Heart right ventricle (tissue), 16 donors: ENCODE measurements at regions not wholly inside any gene's neighbourhood (a gene's known extent, or its start where the extent isn't known, plus 50 kb on each side); places are given as distances from the start of the nearest gene placed in this dataset.

Source experiments
- ATAC-seq, 8 donors: fragments of 200-7000 bp; cut with Tn5 transposase; one replicate each; pipeline ENCODE4 v1.9.1; 2020; ENCODE audit warnings: mild to moderate bottlenecking in 8 of 8, moderate library complexity in 8 of 8, moderate number of reproducible peaks in 1 of 8
- DNase-seq, 2 donors: peaks; one replicate each; pipeline ENCODE4 v3.0.0-alpha.2; 2020
- H3K27ac ChIP-seq, 10 donors: fragments of 200-600 bp; sonication (generic) in 2 of 10; one replicate each; pipeline versions ENCODE4 v1.5.0 to v1.8.0; 2020 to 2022; ENCODE audit warnings: mild to moderate bottlenecking in 3 of 10
- H3K27me3 ChIP-seq, 7 donors: fragments of 200-600 bp; one replicate each; pipeline ENCODE4 v1.8.0; 2021 to 2022; ENCODE audit warnings: mild to moderate bottlenecking in 2 of 7
- H3K36me3 ChIP-seq, 9 donors: fragments of 200-600 bp; sonication (generic) in 1 of 9; one replicate each; pipeline versions ENCODE4 v1.5.0 to v1.8.0; 2020 to 2022; ENCODE audit warnings: mild to moderate bottlenecking in 2 of 9
- H3K4me1 ChIP-seq, 9 donors: fragments of 200-600 bp; sonication (generic) in 1 of 9; one replicate each; pipeline versions ENCODE4 v1.5.0 to v1.8.0; 2020 to 2022; ENCODE audit warnings: mild to moderate bottlenecking in 4 of 9
- H3K4me3 ChIP-seq, 10 donors: fragments of 200-600 bp; sonication (generic) in 2 of 10; one replicate each; pipeline versions ENCODE4 v1.5.0 to v1.8.0; 2020 to 2022; ENCODE audit warnings: mild to moderate bottlenecking in 7 of 10, moderate library complexity in 2 of 10
- H3K9me3 ChIP-seq, 11 donors: fragments of 200-600 bp in 10 of 11; sonication (generic) in 2 of 11; one replicate each; pipeline versions ENCODE4 v1.5.0 to v1.8.0; 2013 to 2022; ENCODE audit warnings: mild to moderate bottlenecking in 2 of 11, control low read depth in 1 of 11, moderate library complexity in 1 of 11
- CTCF ChIP-seq, 9 donors: fragments of 200-600 bp; sonication (generic) in 2 of 9; IDR thresholded peaks; one replicate each; pipeline versions ENCODE4 v1.5.0 to v1.8.0; 2021 to 2022; ENCODE audit warnings: antibody characterized with exemption in 9 of 9, mild to moderate bottlenecking in 5 of 9, moderate library complexity in 1 of 9
- WGBS, 2 donors: extraction: QIAGEN DNeasy Blood & Tissue Kit; methylation state at CpG; one replicate each; pipeline ENCODE4 v1.1.7; 2013; ENCODE audit warnings: inconsistent platforms in 1 of 2; 5-methylcytosine and 5-hydroxymethylcytosine counted together
- intact Hi-C, 10 donors: fragments of 100-400 bp; cut with DNase I; formaldehyde crosslinking; loops; one replicate each; pipeline versions ENCODE4 v1.11.1 to v1.14.2; 2022
- donor health status: Arrhythmogenic right ventricular cardiomyopathy.
- donor health status: ischemic (EF 13 %, LVEDD 7.1; RV severe dilation, severe dysfunction).
- donor health status: healthy with polysubstance abuse.
- donor health status: DM: no; HTN: yes; CAD: no.
- donor health status: DM: no; HTN: no; CAD: no.
- donor health status: ischemic (EF 25% LVEDD 6.9; RV normal size, moderate dysfunction).
- donor health status: ischemic (EF 25% LVEDD 5.7; RV mildly dilated, moderate dysfunction).
- donor health status: healthy.
- donor health status: DM: yes; HTN: yes; CAD: no.
- donor health status: Ischemic cardiomyopathy.
- donor health status: ischemic (EF 35%, LVEDD 5.7; RV mildly dilated, moderate dysfunction).
- donor health status: nonischemic (EF 11% LVEDD 7.7; RV severe dilation, severe dysfunction).
- donor health status: DM: yes; HTN: yes; CAD: no.
- donor health status: PGD.
- donor health status: ischemic (EF 29% LVEDD 5.4; RV normal size, mild dysfunction).
- donor health status: nonischemic (EF 23%, LVEDD 6.1; RV moderate dilation, normal function).

DNA sequence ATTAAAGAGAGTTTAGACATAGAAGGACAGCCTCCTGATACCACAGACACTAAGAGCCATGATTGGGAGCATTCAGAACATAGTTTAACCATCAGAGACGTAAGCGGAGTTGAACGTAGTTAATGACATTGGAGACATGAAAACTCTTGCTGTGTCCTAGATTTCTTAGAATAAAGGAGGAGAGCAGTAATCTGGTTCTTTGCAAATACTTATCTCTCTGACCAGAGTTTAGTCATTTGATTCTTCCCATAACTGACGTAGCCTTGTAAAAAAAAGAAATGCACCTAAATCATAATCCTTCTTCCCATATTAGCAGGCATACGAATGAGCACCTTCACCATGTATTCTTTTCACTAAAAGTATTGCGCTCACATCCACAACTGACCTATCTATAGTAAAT lies 433.3 kb upstream of the SMC2 start:
- Histone ChIP-seq H3K27ac (no peak overlapping the region), H3K4me1 (no peaks in the 10 kb centered on the region), H3K9me3 (peaks cover 0 to 38% (median 0%) of the 10 kb centered on the region in 11 donors), H3K36me3 (no peaks in the 10 kb centered on the region), H3K27me3 (no peaks in the 10 kb centered on the region), H3K4me3 (no peak overlapping the region)
- TF ChIP-seq CTCF (IDR thresholded peaks at IDR 0.05): no peak
- WGBS, 2 donors: 82 to 89% methylated on average over 6 of the region's 6 CpGs
- ATAC-seq (no peak), DNase-seq (no peak)
- intact Hi-C loops: no loop called here

DNA sequence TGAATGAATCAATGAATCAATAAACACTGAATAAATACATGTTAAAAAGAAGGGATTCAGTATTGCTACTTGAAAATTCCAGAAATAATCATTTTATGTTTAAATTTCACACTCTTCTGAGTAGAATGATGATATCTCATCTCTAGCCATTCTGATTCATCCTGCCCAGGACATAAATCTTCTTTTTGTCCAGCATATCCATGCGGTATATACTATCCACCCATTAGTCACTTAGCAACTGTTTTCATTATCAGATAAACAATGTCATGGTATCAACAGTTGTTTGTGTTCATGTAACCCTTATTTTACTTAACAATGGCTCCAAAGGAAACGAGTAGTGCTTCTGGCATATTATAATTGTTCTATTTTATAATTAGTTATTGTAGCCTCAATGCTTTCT lies 432.4 kb upstream of the SMC2 start:
- intact Hi-C loops: no loop called here
- no peak overlapping the region for H3K27ac ChIP-seq

DNA sequence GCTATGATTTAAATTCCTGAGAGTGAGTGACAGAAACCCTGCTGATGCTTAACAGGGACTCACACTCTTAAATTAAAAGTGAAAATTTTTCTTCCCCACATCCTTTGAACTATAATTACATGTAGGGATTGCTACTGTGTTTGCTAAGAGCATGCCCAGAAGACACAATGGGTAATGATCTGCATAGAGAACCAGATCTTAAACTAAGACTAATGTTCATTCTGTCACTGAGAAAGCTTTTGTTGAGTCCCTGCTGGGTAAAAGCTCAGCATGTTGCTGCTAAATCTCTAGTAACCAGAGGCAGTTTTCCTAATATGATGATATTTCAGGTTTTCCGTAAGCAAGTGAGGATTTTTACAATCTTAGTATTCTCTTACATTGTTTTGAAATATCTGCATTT lies 424.8 kb upstream of the SMC2 start:
- ATAC-seq (no peak), DNase-seq (no peak)
- no peak for TF ChIP-seq CTCF (IDR thresholded peaks at IDR 0.05)
- Histone ChIP-seq H3K36me3 (no peaks in the 10 kb centered on the region), H3K4me3 (no peak overlapping the region), H3K27me3 (no peaks in the 10 kb centered on the region), H3K27ac (no peak overlapping the region), H3K4me1 (no peaks in the 10 kb centered on the region), H3K9me3 (no peaks in the 10 kb centered on the region)
- WGBS, 2 donors: 94 to 100% methylated on average over 1 of the region's 1 CpG
- intact Hi-C loops: no loop called here

More for the DNA sequence above, 432.4 kb upstream of the SMC2 start:
- 46 to 52% methylated on average over 2 of the region's 2 CpGs for WGBS, 2 donors
- no peak for DNase-seq
- TF ChIP-seq CTCF (IDR thresholded peaks at IDR 0.05): no peak
- H3K36me3 ChIP-seq: no peaks in the 10 kb centered on the region
- no peaks in the 10 kb centered on the region for H3K27me3 ChIP-seq
- peaks cover 0 to 32% (median 0%) of the 10 kb centered on the region in 11 donors for H3K9me3 ChIP-seq
- no peak for ATAC-seq
- H3K4me1 ChIP-seq: no peaks in the 10 kb centered on the region
- H3K4me3 ChIP-seq: no peak overlapping the region

DNA sequence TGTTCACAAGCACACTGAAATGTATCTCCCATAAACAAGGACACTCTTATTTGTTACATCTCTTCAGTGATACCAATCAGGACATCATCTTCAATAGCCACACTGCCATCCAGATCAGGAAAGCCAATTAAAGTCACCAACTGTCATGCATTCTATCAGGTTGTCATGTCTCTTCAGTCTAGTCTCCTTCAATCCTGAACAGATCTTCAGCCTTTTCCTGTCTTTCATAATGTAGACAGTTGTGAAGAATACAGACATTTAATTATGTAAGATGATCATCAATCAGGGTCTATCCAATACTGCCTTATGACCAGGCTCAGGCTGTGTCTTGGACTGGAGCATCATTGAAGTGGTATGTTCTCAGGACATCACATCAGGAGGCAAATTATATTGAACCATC lies 419.8 kb upstream of the SMC2 start:
- no peak for ATAC-seq
- intact Hi-C loops: no loop called here
- H3K9me3 ChIP-seq: no peaks in the 10 kb centered on the region
- no peaks in the 10 kb centered on the region for H3K27me3 ChIP-seq
- TF ChIP-seq CTCF (IDR thresholded peaks at IDR 0.05): no peak
- no peaks in the 10 kb centered on the region for H3K36me3 ChIP-seq
- no peak overlapping the region for H3K27ac ChIP-seq
- DNase-seq: no peak
- no peaks in the 10 kb centered on the region for H3K4me1 ChIP-seq
- H3K4me3 ChIP-seq: no peak overlapping the region

GRCh38 chr9:103680581-103680980 lies 413.5 kb upstream of the SMC2 start:
- H3K9me3 ChIP-seq: no peaks in the 10 kb centered on the region
- H3K27me3 ChIP-seq: no peaks in the 10 kb centered on the region
- no peak for TF ChIP-seq CTCF (IDR thresholded peaks at IDR 0.05)
- H3K27ac ChIP-seq: no peak overlapping the region
- ATAC-seq (no peak), DNase-seq (no peak)
- intact Hi-C loops: loop anchor here in 1 of 10 donors (10.0 kb wide), 1 partner anchor 56 kb away; no protein-coding TSS in a partner anchor
- H3K4me3 ChIP-seq: no peak overlapping the region
- H3K4me1 ChIP-seq: no peaks in the 10 kb centered on the region
- H3K36me3 ChIP-seq: no peaks in the 10 kb centered on the region
